GM12873 (cell line): ENCODE measurements at regions not wholly inside any gene's neighbourhood (a gene's known extent, or its start where the extent isn't known, plus 50 kb on each side); places are given as distances from the start of the nearest gene placed in this dataset.

Experiments
- CTCF ChIP-seq: IDR thresholded peaks from 2 replicates; pipeline ENCODE4 v1.5.1; 2012; ENCODE audit warnings: low read depth, mild to moderate bottlenecking, moderate library complexity, low read length, control low read depth; ENCODE audit not compliant: insufficient read depth; ENCODE audit errors: missing control alignments

GRCh38 chr6:154893917-154894316, 101.2 kb upstream of the TIAM2 start:
- no peak for TF ChIP-seq CTCF

- TF ChIP-seq CTCF, result no peak
Measured at GRCh38 chr6:154894902-154895301, 100.2 kb upstream of the TIAM2 start.

DNA sequence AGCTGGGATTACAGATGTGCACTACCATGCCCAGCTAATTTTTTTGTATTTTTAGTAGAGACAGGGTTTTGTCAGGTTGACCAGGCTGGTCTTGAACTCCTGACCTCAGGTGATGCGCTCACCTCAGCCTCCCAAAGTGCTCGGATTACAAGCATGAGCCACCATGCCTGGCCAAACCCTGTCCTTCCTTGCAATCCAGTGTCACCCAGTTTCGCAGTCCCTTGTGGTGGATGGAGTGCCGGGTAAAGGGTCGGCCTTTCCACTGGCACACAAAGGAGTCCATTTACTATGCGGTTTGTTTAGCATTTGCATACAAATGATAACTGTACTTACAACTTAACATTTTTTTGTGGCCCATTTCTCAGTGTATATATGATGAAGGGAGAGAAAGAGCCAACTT, 99.3 kb upstream of the TIAM2 start:
- TF ChIP-seq CTCF, result no peak

DNA sequence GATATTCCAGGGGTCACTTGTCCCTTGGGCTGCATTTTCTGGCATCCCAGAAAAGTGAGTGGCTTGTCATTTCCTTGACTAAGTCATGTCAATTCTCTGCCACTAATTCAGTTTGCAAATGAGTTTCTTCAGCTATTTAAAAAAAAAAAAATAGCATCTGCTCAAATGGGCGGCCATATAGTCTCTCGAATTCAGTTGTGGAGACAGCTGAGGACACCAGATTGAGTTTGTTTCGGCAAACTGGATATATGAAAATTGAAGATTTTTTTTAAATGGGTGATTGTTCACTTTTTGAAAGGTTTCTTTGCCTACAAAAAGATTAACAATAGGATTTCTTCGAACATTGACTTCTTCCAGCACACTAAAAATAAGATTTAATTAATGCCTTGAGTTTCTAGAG, 96.3 kb upstream of the TIAM2 start:
- no peak for TF ChIP-seq CTCF

DNA sequence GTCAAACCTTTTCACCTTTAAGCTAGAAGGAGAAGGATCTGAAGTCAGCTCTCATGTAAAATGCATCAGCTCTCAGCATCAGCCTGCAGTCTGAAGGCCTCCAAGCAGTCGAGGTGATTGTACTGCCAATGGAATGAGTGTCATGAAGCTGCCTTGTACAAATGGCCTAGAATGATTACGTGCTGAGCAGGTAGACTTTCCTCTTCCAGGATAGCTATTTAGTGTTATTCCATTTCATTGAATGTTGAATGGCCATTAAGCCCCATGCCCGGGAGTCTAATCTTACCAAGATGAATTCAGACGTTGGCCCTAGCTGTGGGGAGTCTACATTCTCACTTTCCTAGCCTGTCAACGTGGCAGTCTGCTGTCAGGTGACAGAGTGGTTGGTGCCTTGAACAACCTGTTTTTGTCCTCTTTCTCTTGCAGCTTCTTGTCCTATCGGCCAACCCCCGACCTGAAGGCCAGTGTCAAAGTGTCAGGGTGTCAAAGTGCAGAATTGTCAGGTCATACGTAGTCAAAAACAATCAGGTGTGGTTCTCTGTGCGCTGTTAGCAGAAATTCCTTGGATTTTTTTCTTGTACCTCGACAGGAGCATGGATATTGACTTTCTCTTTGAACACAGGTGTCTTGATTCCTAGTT, 95.2 kb upstream of the TIAM2 start:
- no peak for TF ChIP-seq CTCF

- TF ChIP-seq CTCF, result no peak
Measured at GRCh38 chr6:154901876-154902552, 93.1 kb upstream of the TIAM2 start.

DNA sequence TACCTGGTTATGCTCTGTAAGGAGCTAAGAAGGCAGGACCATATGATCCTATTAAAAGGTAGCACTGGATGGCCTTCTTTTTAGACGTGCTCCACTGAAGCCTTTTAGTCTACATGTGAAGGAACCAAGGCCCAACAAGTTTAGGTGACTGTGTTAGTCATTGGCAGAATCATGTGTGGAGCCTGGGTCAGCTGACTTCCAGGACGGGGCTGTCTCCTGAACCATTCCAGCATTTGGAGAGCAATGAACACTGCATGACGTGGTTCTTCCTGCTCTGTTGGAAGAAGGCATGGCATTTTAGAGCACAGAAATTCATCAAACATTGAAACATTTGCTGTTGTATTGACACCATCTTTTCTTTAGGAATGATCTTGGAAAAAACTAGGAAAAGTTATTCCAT, 87.8 kb upstream of the TIAM2 start:
- TF ChIP-seq CTCF, result no peak
